ENCODE measurements at regions not wholly inside any gene's neighbourhood (a gene's known extent, or its start where the extent isn't known, plus 50 kb on each side); places are given as distances from the start of the nearest gene placed in this dataset.

- Histone ChIP-seq H3K27me3 (replicated peaks) (no peaks in the 10 kb centered on the region), H3K9me3 (replicated peaks) (no peaks in the 10 kb centered on the region)
- DNase-seq (ENCODE audit: low read depth in 1 of 2, low spot score in 2 of 2), result no peak
Measured at GRCh38 chr9:106634641-106635040, 228.3 kb upstream of the ZNF462 start.

DNA sequence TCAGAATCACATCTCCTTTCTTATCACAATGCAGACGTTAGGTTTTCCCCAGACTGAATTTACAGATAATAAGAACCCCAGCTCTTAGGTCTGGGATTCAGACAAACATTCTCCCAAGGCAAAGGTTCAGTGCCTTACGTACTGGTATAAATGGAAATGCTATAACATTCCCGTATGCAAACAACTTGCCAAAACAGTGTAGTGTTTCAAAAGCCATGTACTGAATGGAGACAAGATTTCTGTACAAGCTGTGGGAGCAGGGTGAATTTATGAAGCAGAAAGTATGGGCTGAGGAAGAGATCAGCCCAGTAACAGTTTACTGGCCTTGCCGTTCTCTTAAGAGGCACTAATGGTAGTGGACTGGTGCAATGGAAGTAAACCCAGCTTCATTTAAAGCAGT lies 225.5 kb upstream of the ZNF462 start:
- Histone ChIP-seq H3K4me3 (no peak overlapping the region), H3K4me1 (replicated peaks) (peaks cover 4% of the 10 kb centered on the region; the same call in 1 of the 2 replicates), H3K27me3 (replicated peaks) (no peaks in the 10 kb centered on the region), H3K9me3 (replicated peaks) (no peaks in the 10 kb centered on the region), H3K36me3 (no peaks in the 10 kb centered on the region), H3K27ac (no peak overlapping the region)
- no peak for DNase-seq (ENCODE audit: low read depth in 1 of 2, low spot score in 2 of 2)

More at GRCh38 chr9:106634641-106635040, 228.3 kb upstream of the ZNF462 start:
- no peaks in the 10 kb centered on the region for H3K36me3 ChIP-seq
- H3K4me1 ChIP-seq (replicated peaks), result no peaks in the 10 kb centered on the region
- no peak overlapping the region for H3K27ac ChIP-seq
- H3K4me3 ChIP-seq, result no peak overlapping the region

DNA sequence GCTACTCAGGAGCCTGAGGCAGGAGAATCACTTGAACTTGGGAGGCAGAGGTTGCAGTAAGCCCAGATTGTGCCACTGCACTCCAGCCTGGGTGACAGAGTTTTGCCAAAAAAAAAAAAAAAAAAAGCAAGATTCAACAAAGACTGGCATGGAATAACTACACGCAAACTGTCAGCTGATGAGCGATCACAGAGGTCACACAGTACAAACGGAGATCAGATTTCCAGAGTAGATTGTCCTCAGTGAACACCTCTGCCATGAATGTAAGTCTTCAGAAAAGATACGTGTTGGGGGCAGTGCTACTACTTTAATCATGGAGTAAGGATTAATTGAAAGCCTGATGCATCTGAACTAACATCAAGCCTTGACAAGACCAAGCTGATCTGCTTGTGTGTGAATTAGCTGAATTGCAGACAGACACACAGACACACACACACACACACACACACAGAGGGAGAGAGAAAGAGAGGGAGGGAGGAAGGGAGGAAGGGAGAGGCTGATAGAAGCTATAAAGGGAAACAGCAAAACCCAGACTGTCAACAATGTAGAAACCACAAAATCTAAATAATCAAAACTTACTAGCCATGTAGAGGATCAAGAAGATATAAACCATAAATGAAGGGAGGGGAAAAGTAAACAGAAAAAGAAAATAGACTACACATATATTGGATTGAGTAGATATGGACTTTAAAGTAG lies 222.9 kb upstream of the ZNF462 start:
- Histone ChIP-seq H3K27me3 (replicated peaks) (no peaks in the 10 kb centered on the region), H3K36me3 (no peaks in the 10 kb centered on the region), H3K4me1 (replicated peaks) (peaks cover 4% of the 10 kb centered on the region; the same call in 1 of the 2 replicates), H3K9me3 (replicated peaks) (no peaks in the 10 kb centered on the region), H3K27ac (no peak overlapping the region), H3K4me3 (no peak overlapping the region)
- peak in 1 of 2 experiments; percentile 45 for DNase-seq (ENCODE audit: low read depth in 1 of 2, low spot score in 2 of 2)

GRCh38 chr9:106643211-106643930 lies 219.6 kb upstream of the ZNF462 start:
- Histone ChIP-seq H3K27me3 (replicated peaks) (no peaks in the 10 kb centered on the region), H3K4me3 (no peak overlapping the region), H3K27ac (no peak overlapping the region), H3K4me1 (replicated peaks) (peaks cover 4% of the 10 kb centered on the region; the same call in 1 of the 2 replicates), H3K9me3 (replicated peaks) (no peaks in the 10 kb centered on the region), H3K36me3 (no peaks in the 10 kb centered on the region)
- no peak for DNase-seq (ENCODE audit: low read depth in 1 of 2, low spot score in 2 of 2)

GRCh38 chr9:106644661-106645060 lies 218.3 kb upstream of the ZNF462 start:
- no peak overlapping the region for H3K4me3 ChIP-seq
- no peaks in the 10 kb centered on the region for H3K36me3 ChIP-seq

GRCh38 chr9:106648799-106649198 lies 214.2 kb upstream of the ZNF462 start:
- Histone ChIP-seq H3K4me1 (replicated peaks) (no peaks in the 10 kb centered on the region), H3K36me3 (no peaks in the 10 kb centered on the region), H3K27ac (no peak overlapping the region), H3K4me3 (no peak overlapping the region), H3K9me3 (replicated peaks) (no peaks in the 10 kb centered on the region), H3K27me3 (replicated peaks) (no peaks in the 10 kb centered on the region)
- DNase-seq (ENCODE audit: low read depth in 1 of 2, low spot score in 2 of 2), result no peak

More at GRCh38 chr9:106644661-106645060, 218.3 kb upstream of the ZNF462 start:
- Histone ChIP-seq H3K27ac (no peak overlapping the region), H3K9me3 (replicated peaks) (no peaks in the 10 kb centered on the region), H3K4me1 (replicated peaks) (peaks cover 4% of the 10 kb centered on the region; the same call in 1 of the 2 replicates), H3K27me3 (replicated peaks) (no peaks in the 10 kb centered on the region)
- DNase-seq (ENCODE audit: low read depth in 1 of 2, low spot score in 2 of 2), result no peak

GRCh38 chr9:106649664-106650063 lies 213.3 kb upstream of the ZNF462 start:
- Histone ChIP-seq H3K27ac (no peak overlapping the region), H3K36me3 (no peaks in the 10 kb centered on the region)
- DNase-seq (ENCODE audit: low read depth in 1 of 2, low spot score in 2 of 2), result no peak

GRCh38 chr9:106653213-106653612 lies 209.8 kb upstream of the ZNF462 start:
- Histone ChIP-seq H3K9me3 (replicated peaks) (no peaks in the 10 kb centered on the region), H3K4me3 (no peak overlapping the region), H3K36me3 (no peaks in the 10 kb centered on the region), H3K27ac (no peak overlapping the region), H3K27me3 (replicated peaks) (no peaks in the 10 kb centered on the region), H3K4me1 (replicated peaks) (no peaks in the 10 kb centered on the region)
- DNase-seq (ENCODE audit: low read depth in 1 of 2, low spot score in 2 of 2), result no peak

More at GRCh38 chr9:106649664-106650063, 213.3 kb upstream of the ZNF462 start:
- Histone ChIP-seq H3K27me3 (replicated peaks) (no peaks in the 10 kb centered on the region), H3K9me3 (replicated peaks) (no peaks in the 10 kb centered on the region), H3K4me3 (no peak overlapping the region), H3K4me1 (replicated peaks) (no peaks in the 10 kb centered on the region)

GRCh38 chr9:106655966-106656365 lies 207.0 kb upstream of the ZNF462 start:
- no peak overlapping the region for H3K4me3 ChIP-seq
- no peaks in the 10 kb centered on the region for H3K36me3 ChIP-seq
- no peaks in the 10 kb centered on the region for H3K27me3 ChIP-seq (replicated peaks)
- no peak for DNase-seq (ENCODE audit: low read depth in 1 of 2, low spot score in 2 of 2)
- no peaks in the 10 kb centered on the region for H3K9me3 ChIP-seq (replicated peaks)
- no peaks in the 10 kb centered on the region for H3K4me1 ChIP-seq (replicated peaks)
- H3K27ac ChIP-seq, result no peak overlapping the region

DNA sequence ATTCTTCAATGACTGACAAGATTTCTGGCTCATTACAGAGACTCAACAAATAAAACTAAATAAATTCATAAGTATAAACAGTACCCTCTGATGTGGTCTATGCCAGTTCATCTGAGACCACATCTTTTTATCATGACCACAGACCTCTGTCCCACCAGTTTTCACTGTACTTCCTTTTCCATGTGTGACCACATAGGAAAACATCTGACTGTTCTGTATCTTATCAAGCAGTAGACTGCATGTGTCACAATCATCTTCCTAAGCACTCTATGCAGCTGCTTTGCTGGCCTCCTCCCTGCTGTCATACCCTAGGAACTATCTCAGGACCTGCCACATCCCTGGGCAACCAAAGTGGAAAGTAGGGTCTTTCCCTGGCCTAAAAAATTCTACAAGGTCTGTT lies 205.0 kb upstream of the ZNF462 start:
- no peaks in the 10 kb centered on the region for H3K9me3 ChIP-seq (replicated peaks)
- no peaks in the 10 kb centered on the region for H3K27me3 ChIP-seq (replicated peaks)
- H3K4me3 ChIP-seq, result no peak overlapping the region
- H3K36me3 ChIP-seq, result no peaks in the 10 kb centered on the region
- no peaks in the 10 kb centered on the region for H3K4me1 ChIP-seq (replicated peaks)
- H3K27ac ChIP-seq, result no peak overlapping the region
- DNase-seq (ENCODE audit: low read depth in 1 of 2, low spot score in 2 of 2), result no peak

GRCh38 chr9:106668534-106668933 lies 194.4 kb upstream of the ZNF462 start:
- no peak for DNase-seq (ENCODE audit: low read depth in 1 of 2, low spot score in 2 of 2)
- Histone ChIP-seq H3K4me3 (no peak overlapping the region), H3K9me3 (replicated peaks) (no peaks in the 10 kb centered on the region), H3K36me3 (no peaks in the 10 kb centered on the region), H3K27me3 (replicated peaks) (no peaks in the 10 kb centered on the region), H3K27ac (no peak overlapping the region), H3K4me1 (replicated peaks) (no peaks in the 10 kb centered on the region)

GRCh38 chr9:106669835-106670234 lies 193.1 kb upstream of the ZNF462 start:
- Histone ChIP-seq H3K27ac (no peak overlapping the region), H3K27me3 (replicated peaks) (no peaks in the 10 kb centered on the region), H3K9me3 (replicated peaks) (no peaks in the 10 kb centered on the region), H3K4me3 (no peak overlapping the region), H3K36me3 (no peaks in the 10 kb centered on the region), H3K4me1 (replicated peaks) (no peaks in the 10 kb centered on the region)
- no peak for DNase-seq (ENCODE audit: low read depth in 1 of 2, low spot score in 2 of 2)

DNA sequence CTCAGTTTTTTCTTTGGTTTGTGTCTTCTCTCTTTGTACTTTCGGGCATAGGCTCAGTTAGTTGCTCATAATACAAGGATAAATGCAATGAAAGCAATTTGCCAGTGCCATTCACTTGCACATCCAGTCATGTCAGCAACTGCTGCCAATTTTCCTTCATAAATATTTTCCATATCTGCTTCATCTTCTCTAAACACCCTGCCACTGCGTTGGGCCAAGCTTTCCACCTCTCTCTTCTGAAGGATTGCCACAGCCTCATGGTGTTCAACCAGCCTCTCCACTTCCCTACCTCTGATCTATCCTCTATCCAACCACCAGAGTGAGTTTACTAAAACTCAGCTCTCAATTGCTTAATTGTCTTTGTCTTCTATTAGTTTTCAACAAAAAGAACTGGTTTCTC lies 192.5 kb upstream of the ZNF462 start:
- H3K36me3 ChIP-seq, result no peaks in the 10 kb centered on the region
- no peak for DNase-seq (ENCODE audit: low read depth in 1 of 2, low spot score in 2 of 2)
- no peaks in the 10 kb centered on the region for H3K27me3 ChIP-seq (replicated peaks)
- H3K27ac ChIP-seq, result no peak overlapping the region
- no peaks in the 10 kb centered on the region for H3K4me1 ChIP-seq (replicated peaks)
- H3K4me3 ChIP-seq, result no peak overlapping the region
- no peaks in the 10 kb centered on the region for H3K9me3 ChIP-seq (replicated peaks)

GRCh38 chr9:106675780-106676179 lies 187.2 kb upstream of the ZNF462 start:
- Histone ChIP-seq H3K36me3 (no peaks in the 10 kb centered on the region), H3K9me3 (replicated peaks) (no peaks in the 10 kb centered on the region), H3K4me3 (no peak overlapping the region), H3K4me1 (replicated peaks) (no peaks in the 10 kb centered on the region), H3K27ac (no peak overlapping the region), H3K27me3 (replicated peaks) (no peaks in the 10 kb centered on the region)
- DNase-seq (ENCODE audit: low read depth in 1 of 2, low spot score in 2 of 2), result no peak
